ENCODE measurements at regions not wholly inside any gene's neighbourhood (a gene's known extent, or its start where the extent isn't known, plus 50 kb on each side); places are given as distances from the start of the nearest gene placed in this dataset.
"Not testable (repeated sequence)": the region's sequence is repeated elsewhere in the genome, so short reads cannot be mapped to it uniquely, and the experiment has no call there.

DNA sequence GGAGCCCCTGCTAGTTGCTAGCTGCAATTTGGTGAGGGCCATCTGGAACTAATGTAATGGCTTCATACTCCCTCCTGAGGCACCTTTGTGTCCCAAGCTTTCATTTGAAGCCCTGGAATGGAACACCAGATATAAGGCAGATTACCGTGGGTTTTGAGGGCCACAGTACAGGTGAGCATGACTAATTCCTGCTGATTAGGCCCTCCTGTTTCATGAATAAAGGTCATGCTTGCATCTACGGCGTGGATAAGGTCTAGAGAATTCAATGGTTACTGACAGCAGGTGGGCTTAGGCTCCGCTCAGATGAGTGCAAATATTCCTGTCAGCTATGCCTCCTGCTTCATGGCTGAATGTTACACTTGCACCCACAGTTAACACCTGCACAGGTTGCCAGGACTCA is 495.4 kb downstream of the NAP1L3 start:
- no peak for DNase-seq

DNA sequence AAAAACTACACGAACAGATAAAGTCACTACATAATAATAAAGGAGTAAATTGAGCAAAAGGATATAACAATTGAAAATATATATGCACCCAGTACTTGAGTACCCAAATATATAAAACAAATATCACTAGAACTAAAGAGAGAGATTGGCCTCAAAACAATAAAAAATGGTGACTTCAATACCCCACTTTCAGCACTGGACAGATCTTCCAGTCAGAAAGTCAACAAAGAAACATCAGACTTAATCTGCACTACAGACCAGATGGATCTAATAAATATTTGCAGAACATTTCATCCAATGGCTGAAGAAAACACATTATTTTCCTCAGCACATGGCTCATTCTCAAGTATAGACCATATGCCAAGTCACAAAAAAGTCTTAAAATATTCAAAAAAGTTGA is 503.6 kb downstream of the NAP1L3 start:
- no peak for DNase-seq

DNA sequence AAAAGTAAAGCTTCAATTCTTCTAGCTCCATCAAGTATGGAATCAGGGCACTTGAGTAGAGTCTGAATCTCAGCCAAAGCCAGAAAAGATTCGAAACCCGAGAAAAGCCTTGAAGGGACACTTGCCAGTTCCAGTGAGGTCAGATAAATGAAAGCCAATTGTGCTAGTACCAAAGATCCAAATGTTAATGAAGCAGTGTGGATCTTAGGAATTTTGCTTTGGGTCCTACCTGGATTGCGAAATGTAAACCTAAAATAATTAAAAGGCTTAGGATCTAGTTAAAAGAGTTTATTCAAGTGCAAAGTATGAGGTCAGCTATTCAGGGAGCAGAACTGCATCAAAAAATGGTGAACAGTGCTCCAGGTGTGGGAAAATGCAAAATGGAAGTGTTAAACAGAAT is 552.6 kb downstream of the NAP1L3 start:
- no peak for DNase-seq

DNA sequence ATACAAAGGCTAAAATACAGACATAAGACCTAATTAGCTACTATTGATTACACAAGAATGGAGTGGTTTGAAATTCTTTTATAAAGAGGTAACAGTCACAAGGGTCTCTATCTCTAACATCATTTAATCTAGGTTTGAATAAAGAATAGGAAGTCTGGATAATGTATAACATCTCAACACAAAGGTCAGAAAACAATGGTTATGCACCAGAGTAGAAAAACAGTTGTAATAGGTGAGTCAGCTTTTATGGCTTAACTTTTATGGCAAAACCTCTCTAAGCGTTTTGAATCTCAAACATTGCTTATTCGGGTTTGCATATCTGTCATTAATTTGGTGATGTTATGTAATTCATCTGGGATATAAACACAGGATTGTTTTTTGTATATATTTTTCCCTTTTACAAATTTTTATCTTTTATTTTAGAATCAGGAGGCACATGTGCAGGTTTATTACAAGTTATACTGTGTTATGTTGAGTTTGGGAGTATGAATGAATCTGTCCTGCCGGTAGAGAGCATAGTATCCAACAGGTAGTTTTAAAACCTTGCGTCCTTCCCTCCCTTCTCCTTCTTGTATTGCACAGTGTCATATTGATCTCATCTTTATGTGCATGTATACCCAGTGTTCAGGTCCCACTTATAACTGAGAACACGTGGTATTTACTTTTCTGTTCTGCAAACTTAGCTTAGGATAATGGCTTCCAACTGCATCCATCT is 569.9 kb downstream of the NAP1L3 start:
- DNase-seq = not testable (repeated sequence)

DNA sequence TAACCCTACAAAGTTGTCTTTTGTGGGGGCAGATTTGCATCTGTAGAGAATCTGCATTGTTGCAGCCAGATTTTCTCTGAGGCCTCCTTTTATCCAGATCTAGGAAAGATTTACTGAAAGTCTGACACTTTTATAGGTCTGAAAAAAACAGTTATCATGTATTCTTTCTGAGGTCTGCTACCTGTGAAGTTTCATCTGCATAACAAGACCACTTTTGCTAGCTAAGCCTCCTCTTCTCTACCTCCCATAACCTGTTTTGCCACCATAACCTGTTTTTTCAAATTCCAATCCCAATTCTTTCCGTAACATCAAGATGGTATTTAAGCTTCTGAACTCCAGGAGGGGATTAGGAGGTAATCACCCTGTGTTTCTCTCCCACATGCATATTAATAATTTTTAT is 577.8 kb downstream of the NAP1L3 start:
- DNase-seq = not testable (repeated sequence)

DNA sequence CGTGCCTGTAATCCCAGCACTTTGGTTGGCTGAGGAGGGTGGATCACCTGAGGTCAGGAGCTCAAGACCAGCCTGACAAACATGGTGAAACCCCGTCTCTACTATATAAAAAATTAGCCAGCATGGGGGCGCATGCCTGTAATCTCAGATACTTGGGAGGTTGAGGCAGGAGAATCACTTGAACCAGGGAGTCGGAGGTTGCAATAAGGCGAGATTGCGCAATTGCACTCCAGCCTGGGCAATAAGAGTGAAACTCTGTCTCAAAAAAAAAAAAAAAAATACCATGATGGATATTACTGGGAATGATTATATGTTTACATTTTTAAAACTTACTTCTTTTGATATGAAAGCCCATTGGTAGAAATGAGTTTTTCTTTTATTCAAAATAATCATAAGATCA is 594.5 kb downstream of the NAP1L3 start:
- DNase-seq = not testable (repeated sequence)

DNA sequence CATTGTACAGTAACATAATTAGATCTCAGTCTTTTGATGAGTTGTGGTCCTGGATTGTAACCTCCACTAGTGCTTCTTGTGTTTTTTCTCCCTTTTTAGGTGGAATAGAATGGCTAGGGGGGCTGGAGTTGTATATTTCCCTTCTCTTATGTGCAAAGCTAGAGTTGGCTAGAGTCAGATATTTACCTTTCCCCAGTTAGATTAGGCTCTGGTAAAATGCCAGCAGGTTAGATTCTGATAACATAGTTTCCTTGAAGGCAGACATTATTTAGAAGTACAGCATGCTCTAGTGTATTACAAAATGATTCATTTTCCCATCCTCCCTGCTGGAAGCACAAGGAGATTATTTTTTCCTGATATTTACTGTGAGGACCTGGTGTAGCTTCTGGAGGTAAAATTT is 618.1 kb downstream of the NAP1L3 start:
- DNase-seq = not testable (repeated sequence)

DNA sequence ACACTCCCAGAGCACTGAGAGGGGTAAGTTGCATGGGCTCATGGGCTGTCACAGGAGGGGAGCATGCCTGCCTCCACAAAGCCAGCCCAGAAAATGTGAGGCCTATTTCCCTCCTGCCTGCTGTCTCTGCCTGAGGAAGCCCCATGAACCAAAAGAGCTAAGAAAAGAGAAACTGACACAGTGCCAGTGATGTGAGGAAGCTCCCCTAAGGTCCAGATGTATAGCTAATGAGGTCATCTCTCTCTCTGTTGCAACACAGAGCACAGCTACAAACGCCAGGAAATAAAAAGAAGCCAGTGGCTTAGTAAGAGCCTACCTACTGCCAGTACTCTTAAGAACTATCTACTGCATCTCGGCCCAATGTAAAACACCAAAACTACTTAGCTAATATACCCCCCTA is 653.5 kb downstream of the NAP1L3 start:
- not testable (repeated sequence) for DNase-seq

DNA sequence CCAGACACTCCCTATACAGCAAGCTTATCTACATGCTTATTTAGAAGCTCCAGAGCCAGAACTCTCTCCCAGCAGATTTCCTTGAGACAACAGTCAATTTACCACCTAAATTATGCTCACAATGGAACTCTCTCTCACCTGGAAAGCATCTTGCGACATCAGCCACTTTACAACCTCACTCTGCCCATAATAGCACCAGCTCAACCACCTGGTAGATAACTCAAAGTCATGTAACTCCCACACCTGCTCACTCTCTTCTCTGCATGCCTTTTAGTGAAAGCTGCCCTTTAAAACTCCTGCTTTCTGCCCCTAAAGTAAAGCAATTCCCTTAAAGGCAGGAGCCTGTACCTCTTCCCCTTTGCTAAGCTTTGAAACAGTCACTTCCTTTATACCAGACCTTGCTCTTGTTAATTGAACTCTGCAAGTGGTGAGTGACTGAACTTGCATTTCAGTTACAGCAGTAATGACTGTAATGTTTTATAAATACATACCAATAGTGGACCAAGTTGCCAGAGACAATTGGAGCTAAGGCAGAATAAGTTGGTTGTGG is 658.8 kb downstream of the NAP1L3 start:
- peak; percentile 17 for DNase-seq
